Ishikawa (cell line): ENCODE measurements at regions not wholly inside any gene's neighbourhood (a gene's known extent, or its start where the extent isn't known, plus 50 kb on each side); places are given as distances from the start of the nearest gene placed in this dataset.

Experiments
- CREB1 ChIP-seq: IDR thresholded peaks from 2 replicates; pipeline ENCODE4 v1.6.1; 2012; ENCODE audit warnings: low read depth
- EGR1 ChIP-seq: IDR thresholded peaks from 2 replicates; pipeline ENCODE4 v1.6.1; 2012
- EP300 ChIP-seq: IDR thresholded peaks from 2 replicates; pipeline ENCODE4 v1.6.1; 2012; ENCODE audit warnings: borderline replicate concordance
- FOXM1 ChIP-seq: IDR thresholded peaks from 2 replicates; pipeline ENCODE4 v1.6.1; 2012; ENCODE audit warnings: low read depth, borderline replicate concordance
- YY1 ChIP-seq: IDR thresholded peaks from 2 replicates; pipeline ENCODE4 v1.6.1; 2012; ENCODE audit warnings: low read depth
- TF ChIP-seq, protein P1 (sequence below): IDR thresholded peaks from 2 replicates; pipeline ENCODE4 v1.6.1; 2012; ENCODE audit warnings: low read depth, mild to moderate bottlenecking

DNA sequence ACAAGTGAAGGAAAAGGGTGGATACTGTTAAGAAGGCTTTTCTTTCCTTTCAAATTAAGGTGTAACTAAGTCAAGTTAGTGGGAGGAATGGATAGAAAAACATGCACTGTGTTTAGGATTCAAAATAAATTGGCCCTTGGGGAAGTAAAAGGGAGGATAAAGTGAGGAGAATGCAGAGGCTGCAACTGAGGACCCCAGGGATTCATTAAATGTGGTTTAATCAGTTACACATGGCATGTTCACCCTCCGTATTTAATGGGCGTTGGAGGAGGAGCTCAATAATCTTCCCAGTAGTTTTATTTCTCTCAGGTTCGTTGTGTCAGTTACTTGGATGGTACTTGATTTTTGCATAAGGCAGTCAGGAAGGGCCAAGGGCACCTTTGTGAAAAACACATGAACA, 966.3 kb downstream of the JRKL start:
- TF ChIP-seq EP300 = no peak
- TF ChIP-seq YY1 = no peak
- TF ChIP-seq, protein P1, sequence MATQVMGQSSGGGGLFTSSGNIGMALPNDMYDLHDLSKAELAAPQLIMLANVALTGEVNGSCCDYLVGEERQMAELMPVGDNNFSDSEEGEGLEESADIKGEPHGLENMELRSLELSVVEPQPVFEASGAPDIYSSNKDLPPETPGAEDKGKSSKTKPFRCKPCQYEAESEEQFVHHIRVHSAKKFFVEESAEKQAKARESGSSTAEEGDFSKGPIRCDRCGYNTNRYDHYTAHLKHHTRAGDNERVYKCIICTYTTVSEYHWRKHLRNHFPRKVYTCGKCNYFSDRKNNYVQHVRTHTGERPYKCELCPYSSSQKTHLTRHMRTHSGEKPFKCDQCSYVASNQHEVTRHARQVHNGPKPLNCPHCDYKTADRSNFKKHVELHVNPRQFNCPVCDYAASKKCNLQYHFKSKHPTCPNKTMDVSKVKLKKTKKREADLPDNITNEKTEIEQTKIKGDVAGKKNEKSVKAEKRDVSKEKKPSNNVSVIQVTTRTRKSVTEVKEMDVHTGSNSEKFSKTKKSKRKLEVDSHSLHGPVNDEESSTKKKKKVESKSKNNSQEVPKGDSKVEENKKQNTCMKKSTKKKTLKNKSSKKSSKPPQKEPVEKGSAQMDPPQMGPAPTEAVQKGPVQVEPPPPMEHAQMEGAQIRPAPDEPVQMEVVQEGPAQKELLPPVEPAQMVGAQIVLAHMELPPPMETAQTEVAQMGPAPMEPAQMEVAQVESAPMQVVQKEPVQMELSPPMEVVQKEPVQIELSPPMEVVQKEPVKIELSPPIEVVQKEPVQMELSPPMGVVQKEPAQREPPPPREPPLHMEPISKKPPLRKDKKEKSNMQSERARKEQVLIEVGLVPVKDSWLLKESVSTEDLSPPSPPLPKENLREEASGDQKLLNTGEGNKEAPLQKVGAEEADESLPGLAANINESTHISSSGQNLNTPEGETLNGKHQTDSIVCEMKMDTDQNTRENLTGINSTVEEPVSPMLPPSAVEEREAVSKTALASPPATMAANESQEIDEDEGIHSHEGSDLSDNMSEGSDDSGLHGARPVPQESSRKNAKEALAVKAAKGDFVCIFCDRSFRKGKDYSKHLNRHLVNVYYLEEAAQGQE = no peak
- no peak for TF ChIP-seq FOXM1
- no peak for TF ChIP-seq EGR1
- TF ChIP-seq CREB1 = no peak
